GM21367 (cell line): ENCODE measurements at regions not wholly inside any gene's neighbourhood (a gene's known extent, or its start where the extent isn't known, plus 50 kb on each side); places are given as distances from the start of the nearest gene placed in this dataset.
"Not testable (repeated sequence)": the region's sequence is repeated elsewhere in the genome, so short reads cannot be mapped to it uniquely, and the experiment has no call there.

Experiments used
- ATAC-seq: cut with Tn5 transposase; IDR thresholded peaks from one replicate; pipeline ENCODE4 v1.9.1; 2021; ENCODE audit not compliant: unreplicated experiment

- no peak for ATAC-seq
Observed at GRCh38 chr5:168120401-168121137, 170.9 kb upstream of the WWC1 start.

DNA sequence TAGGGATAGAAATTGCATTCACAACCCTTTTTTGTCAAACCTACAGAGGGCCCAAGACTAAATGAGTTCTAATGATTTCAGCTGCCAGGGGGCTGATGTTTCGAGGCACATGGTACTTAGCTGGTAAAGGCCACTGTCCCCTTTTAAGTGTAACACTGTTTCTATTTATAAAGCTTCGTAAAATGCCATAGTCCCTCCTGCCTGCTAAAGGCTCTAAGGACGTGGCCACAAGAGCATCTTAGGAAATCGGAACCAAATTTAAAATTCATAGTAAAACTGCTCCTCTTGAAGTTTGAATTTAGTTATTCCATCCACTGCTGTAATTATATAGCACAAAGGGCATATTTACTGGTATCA is 170.3 kb upstream of the WWC1 start:
- ATAC-seq: no peak

DNA sequence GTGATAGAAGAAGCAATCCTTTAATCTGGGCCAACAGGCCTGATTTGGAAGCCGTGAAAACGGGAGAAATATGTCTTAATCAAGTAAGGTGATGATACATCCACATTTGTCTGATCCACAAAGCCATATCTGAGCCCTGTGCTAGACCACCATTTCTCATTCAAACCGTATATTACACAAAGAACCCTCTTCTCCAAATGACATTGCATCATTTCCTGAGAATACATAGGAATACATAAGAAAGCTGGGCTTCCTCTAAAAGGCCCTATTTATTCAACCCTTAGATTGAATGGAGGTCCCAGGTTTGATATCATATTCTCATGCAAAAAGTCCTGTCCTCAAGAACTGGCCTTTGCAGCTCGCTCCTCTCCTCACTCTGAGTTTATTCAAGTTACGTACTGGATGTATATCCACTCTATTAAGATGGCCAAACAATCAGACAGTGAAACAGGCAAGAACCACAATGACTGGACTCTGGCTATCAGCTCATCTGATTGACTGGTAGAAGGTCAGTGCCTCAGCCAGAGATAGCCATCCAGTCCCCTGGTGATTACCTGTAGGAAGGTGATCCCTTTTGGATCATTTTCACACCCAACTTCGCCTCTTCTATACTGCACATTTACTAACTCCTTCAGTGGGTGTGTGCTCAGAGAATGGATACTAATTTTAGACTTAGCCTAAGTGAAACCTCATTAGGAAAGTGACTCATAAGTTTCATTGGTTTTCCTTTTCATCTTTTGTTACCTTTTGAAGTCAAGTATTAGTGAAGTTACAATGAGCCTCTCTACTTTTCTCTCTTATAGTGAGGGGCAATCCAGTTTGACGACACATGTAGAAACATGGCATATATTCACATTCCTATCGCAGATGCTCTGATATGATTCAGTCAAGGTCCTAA is 167.6 kb upstream of the WWC1 start:
- ATAC-seq: peak; percentile 95

GRCh38 chr5:168125445-168126199 is 165.8 kb upstream of the WWC1 start:
- ATAC-seq: no peak

DNA sequence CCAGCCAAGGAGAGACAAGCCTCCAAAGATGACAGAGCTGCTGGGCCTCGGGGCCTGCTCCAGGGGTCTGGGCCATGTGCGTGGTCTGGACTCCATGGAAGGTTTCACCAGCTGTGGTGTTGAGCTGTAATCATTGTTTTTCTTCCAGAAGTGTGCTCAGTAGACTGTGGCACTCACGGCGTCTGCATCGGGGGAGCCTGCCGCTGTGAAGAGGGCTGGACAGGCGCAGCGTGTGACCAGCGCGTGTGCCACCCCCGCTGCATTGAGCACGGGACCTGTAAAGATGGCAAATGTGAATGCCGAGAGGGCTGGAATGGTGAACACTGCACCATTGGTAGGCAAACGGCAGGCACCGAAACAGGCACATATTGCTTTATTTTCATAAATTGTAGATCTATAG is 164.8 kb upstream of the WWC1 start:
- no peak for ATAC-seq

GRCh38 chr5:168128111-168128510 is 163.3 kb upstream of the WWC1 start:
- ATAC-seq: no peak

- no peak for ATAC-seq
Observed at GRCh38 chr5:168128557-168128956, 162.9 kb upstream of the WWC1 start.

DNA sequence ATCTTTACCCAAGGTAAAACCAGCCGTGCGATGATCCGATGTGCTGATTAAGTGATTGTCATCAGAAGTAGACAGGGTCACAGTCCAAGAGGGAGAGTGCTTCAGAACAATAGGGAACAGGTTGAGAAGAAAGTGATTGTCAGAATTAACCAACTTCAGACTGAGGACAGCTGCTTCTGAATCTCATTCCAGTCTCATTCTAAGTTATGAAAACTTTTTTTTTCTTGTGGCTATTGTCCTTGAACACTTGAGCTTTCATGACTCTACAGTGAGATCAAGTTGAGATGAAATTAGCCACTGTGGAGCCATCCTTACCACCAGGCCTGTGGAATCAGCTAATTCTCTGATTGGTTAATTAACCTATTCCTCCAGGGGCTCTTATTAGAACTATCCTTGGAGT is 159.9 kb upstream of the WWC1 start:
- no peak for ATAC-seq

DNA sequence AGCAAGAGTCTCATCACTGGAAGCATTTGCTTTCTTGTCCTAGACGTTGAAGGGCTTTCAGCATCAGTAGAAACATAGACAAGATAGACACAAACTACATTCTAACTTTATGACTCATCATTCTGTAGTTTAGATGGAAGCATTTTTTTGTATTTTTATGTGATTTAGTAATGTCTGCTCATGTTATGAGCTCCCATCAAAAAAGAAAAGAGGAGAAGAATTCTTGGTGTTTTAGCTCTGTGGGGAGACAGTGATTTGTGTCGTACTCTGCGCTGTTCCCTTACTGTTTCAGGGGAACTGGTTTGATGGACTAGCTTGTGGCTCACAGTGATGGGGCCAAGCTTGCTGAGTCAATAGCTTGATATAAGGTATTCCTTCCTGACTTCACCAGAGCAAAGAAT is 159.2 kb upstream of the WWC1 start:
- ATAC-seq: no peak

DNA sequence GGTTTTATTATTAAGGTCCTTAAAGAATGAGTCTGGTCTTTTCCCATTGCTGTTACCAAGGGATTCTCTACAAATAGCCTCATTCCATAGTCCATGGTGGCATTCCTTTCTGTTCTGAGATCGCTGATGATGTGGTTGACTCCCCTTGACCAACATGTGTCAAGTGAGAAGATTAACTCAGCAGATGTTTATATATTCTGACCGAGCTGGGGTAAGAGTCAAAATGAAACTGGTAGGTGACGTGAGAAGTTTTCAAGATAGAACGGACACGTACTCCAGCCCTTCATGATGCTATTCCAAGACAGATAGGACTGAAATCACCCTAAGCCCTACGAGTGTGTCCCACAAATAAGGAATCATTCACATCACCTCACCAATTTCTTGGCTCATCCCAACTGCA is 155.5 kb upstream of the WWC1 start:
- ATAC-seq: peak; percentile 97

DNA sequence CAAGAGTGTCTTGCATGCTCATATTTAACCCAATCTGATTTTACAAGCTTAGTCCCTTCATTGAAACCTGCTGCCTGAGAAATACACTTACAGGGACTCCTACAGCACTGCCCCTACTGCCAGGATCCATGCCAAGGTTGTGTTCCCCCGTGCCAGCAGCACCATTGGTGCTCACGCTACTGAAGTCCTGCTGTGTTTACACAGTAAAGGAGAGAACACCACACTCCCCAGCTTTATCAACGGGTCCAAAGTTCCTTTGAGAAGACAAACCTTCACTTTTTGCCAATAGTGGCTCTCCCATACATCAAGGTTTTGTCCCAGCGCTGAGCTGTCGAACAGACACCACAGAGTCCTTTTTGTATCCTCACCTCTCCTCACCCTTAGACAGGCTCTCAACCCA is 155.1 kb upstream of the WWC1 start:
- peak; percentile 5 for ATAC-seq

GRCh38 chr5:168137265-168137664 is 154.2 kb upstream of the WWC1 start:
- ATAC-seq: no peak

DNA sequence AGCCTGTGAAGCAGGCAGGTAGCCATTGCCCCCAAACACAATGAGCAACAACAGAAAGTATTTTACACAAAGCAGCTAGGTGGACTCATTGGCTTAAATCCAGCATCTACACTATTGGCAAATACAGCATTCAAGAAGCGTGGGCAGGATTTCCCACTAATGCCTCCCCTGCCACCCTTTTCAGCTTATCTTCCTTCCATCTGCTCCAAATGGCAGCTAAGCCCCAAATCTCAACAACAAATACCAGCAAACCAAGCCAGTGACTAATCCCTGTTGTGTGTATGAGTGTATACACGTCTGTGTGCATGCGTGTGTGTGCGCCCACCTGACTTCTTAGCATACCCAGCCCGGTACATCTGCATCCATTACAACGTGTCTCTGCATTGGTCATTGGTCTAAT is 151.2 kb upstream of the WWC1 start:
- ATAC-seq: no peak

GRCh38 chr5:168142402-168142801 is 149.0 kb upstream of the WWC1 start:
- ATAC-seq: no peak

GRCh38 chr5:168143521-168143920 is 147.9 kb upstream of the WWC1 start:
- not testable (repeated sequence) for ATAC-seq

GRCh38 chr5:168147106-168147505 is 144.3 kb upstream of the WWC1 start:
- no peak for ATAC-seq

DNA sequence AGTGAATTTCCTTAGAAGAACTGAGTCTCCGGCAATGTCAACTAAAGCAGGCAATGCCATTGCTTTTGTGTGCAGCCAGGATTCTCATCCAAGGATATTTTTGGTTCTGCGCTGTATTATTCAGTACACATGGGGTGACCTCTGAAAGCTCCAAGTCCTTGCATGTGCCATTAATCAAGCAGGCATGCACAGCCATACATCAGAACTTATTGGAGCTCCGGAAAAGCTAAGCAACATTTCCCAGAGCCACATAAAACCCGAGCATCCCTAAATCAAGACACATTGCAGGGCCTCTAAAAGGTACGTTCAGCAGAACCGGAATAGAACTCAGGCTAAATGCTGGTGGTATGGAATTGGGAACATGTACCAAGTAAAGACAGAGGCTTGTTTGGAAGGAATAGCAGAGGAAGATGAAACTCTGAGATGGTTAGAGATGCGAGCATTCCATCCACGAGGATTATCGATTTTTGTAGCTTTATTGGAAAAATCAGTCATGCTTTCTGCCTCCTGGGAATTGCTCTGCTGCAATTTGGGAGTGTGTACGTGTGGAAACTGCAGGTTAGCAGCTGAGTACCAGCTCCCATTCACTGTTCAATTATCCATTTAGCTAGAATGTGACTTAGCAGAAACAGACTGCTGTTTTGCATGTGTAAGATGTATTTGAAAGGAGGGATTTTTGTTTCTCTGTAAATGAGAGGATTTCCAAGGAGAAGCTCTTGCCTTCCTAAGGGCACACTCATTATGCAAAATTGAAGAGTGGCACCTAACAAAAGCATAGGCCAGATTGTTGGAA is 143.7 kb upstream of the WWC1 start:
- ATAC-seq: no peak

- no peak for ATAC-seq
Observed at GRCh38 chr5:168151041-168151440, 140.4 kb upstream of the WWC1 start.

DNA sequence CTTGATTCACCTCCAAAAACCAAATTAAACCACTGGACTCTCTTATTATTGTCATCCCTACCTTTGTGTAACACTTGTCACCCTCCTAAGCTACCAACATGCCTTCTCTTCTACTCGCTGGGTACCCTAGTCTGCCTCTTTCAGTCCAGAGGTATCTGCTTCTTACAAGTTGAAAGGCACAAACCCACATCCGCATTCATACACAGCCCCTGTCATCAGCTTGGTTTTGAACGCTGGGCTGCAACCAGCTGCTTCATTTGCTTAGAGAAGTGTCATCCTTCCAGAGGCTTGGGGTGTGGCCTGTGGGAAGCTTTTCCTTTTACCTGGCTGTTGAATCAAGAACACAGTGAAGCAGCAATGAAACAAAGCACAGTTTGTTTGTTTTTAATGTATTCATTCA is 138.8 kb upstream of the WWC1 start:
- no peak for ATAC-seq

DNA sequence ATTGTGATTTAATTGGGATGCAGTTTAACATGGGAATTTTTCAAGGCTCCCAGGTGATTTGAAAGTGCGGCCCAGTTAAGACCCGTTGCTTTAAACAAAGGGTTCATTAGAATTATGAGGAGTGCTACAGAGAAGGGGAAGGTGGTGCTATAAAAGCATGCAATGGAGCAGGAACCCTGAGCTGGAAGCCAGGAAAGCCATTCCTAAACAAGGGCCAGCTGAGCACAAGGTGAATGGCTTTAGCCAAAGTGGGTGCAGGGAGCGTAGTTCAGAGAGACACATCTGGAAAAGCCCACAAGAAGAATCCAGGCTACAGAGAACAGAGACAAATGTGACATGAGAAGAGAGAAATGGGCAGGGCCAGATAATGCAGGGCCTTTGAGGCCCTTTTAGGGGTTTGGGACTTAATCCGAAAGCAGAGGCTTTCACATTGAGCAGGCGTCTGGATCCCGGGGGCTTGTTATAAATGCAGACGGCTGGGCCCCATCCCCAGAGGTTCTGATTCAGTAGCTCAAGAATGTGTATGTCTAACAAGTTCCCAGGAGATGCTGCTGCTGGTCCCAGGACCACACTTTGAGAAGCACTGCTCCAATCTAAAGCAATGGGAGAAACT is 138.1 kb upstream of the WWC1 start:
- ATAC-seq: no peak
